ENCODE measurements at regions not wholly inside any gene's neighbourhood (a gene's known extent, or its start where the extent isn't known, plus 50 kb on each side); places are given as distances from the start of the nearest gene placed in this dataset.

GRCh38 chr12:38556647-38557046 lies 240.1 kb downstream of the ALG10B start:
- no peak for DNase-seq (ENCODE audit: low spot score)

- DNase-seq (ENCODE audit: low spot score), result no peak
Measured at GRCh38 chr12:38585086-38585485, 268.5 kb downstream of the ALG10B start.

GRCh38 chr12:38586789-38587188 lies 270.2 kb downstream of the ALG10B start:
- DNase-seq (ENCODE audit: low spot score), result no peak

- DNase-seq (ENCODE audit: low spot score), result no peak
Measured at GRCh38 chr12:38587594-38587993, 271.0 kb downstream of the ALG10B start.

GRCh38 chr12:38588624-38589305 lies 272.2 kb downstream of the ALG10B start:
- no peak for DNase-seq (ENCODE audit: low spot score)

- DNase-seq (ENCODE audit: low spot score), result no peak
Measured at GRCh38 chr12:38589306-38589632, 272.7 kb downstream of the ALG10B start.

GRCh38 chr12:38601949-38602348 lies 285.4 kb downstream of the ALG10B start:
- no peak for DNase-seq (ENCODE audit: low spot score)

Data from putamen (tissue), 1 donor.